PFSK-1 (cell line): ENCODE measurements at regions not wholly inside any gene's neighbourhood (a gene's known extent, or its start where the extent isn't known, plus 50 kb on each side); places are given as distances from the start of the nearest gene placed in this dataset.

Experiments
- FOXP2 ChIP-seq: optimal IDR thresholded peaks from 2 replicates; pipeline ENCODE3; 2011; ENCODE audit warnings: borderline replicate concordance, control low read depth, inconsistent platforms; ENCODE audit not compliant: insufficient read depth; ENCODE audit errors: extremely low read length, extremely low read depth
- POLR2AphosphoS5 ChIP-seq: IDR thresholded peaks from 2 replicates; pipeline ENCODE4 v1.6.1; 2012; ENCODE audit warnings: low read depth, mild to moderate bottlenecking, control low read depth, low read length, moderate library complexity
- REST ChIP-seq, 2 experiments: IDR thresholded peaks; 2 replicates each; pipeline versions ENCODE4 v1.6.1 to v1.8.0; 2011 to 2012; ENCODE audit warnings: low read depth in 2 of 2, low read length in 2 of 2, control low read depth in 1 of 2, inconsistent platforms in 1 of 2, mild to moderate bottlenecking in 1 of 2, moderate library complexity in 1 of 2; ENCODE audit not compliant: insufficient read depth in 1 of 2
- SIN3A ChIP-seq: IDR thresholded peaks from 2 replicates; pipeline ENCODE4 v1.6.1; 2012; ENCODE audit warnings: mild to moderate bottlenecking, low read length, moderate library complexity, borderline replicate concordance; ENCODE audit not compliant: insufficient read depth
- TAF1 ChIP-seq: IDR thresholded peaks from 2 replicates; pipeline ENCODE4 v1.6.1; 2012; ENCODE audit warnings: low read length, control low read depth, borderline replicate concordance; ENCODE audit not compliant: insufficient read depth

GRCh38 chr22:34239421-34239820 is 319.1 kb upstream of the LARGE1 start:
- no peak for TF ChIP-seq FOXP2
- TF ChIP-seq TAF1 = no peak
- TF ChIP-seq SIN3A = no peak
- no peak for TF ChIP-seq REST (IDR thresholded peaks at IDR 0.05; ENCODE audit: insufficient read depth in 1 of 2, low read depth in 2 of 2, low read length in 2 of 2)
- TF ChIP-seq POLR2AphosphoS5 = no peak

GRCh38 chr22:34243023-34243422 is 322.7 kb upstream of the LARGE1 start:
- TF ChIP-seq SIN3A (no peak), REST (IDR thresholded peaks at IDR 0.05; ENCODE audit: insufficient read depth in 1 of 2, low read depth in 2 of 2, low read length in 2 of 2) (no peak), TAF1 (no peak), FOXP2 (no peak), POLR2AphosphoS5 (no peak)

- TF ChIP-seq SIN3A (no peak), FOXP2 (no peak), TAF1 (no peak), POLR2AphosphoS5 (no peak), REST (IDR thresholded peaks at IDR 0.05; ENCODE audit: insufficient read depth in 1 of 2, low read depth in 2 of 2, low read length in 2 of 2) (no peak)
These were observed 334.8 kb upstream of the LARGE1 start for GRCh38 chr22:34255042-34255441.

- TF ChIP-seq SIN3A = no peak
- no peak for TF ChIP-seq POLR2AphosphoS5
- no peak for TF ChIP-seq TAF1
- no peak for TF ChIP-seq FOXP2
- no peak for TF ChIP-seq REST (IDR thresholded peaks at IDR 0.05; ENCODE audit: insufficient read depth in 1 of 2, low read depth in 2 of 2, low read length in 2 of 2)
These were observed 357.8 kb upstream of the LARGE1 start for GRCh38 chr22:34278121-34278520.

GRCh38 chr22:34281738-34282137 is 361.5 kb upstream of the LARGE1 start:
- TF ChIP-seq SIN3A (no peak), FOXP2 (no peak), TAF1 (no peak), REST (IDR thresholded peaks at IDR 0.05; ENCODE audit: insufficient read depth in 1 of 2, low read depth in 2 of 2, low read length in 2 of 2) (no peak), POLR2AphosphoS5 (no peak)
